22Rv1 (cell line): ENCODE measurements at regions not wholly inside any gene's neighbourhood (a gene's known extent, or its start where the extent isn't known, plus 50 kb on each side); places are given as distances from the start of the nearest gene placed in this dataset.

Experiments used
- H3K27ac ChIP-seq: fragments of 450-650 bp; 2 replicates; pipeline ENCODE4 v1.5.1; 2017
- CTCF ChIP-seq: fragments of 450-650 bp; IDR thresholded peaks from 2 replicates; pipeline ENCODE4 v1.5.1; 2017; ENCODE audit warnings: mild to moderate bottlenecking
- ZFX ChIP-seq: fragments of 450-650 bp; IDR thresholded peaks from 2 replicates; pipeline ENCODE4 v1.6.1; 2017; ENCODE audit warnings: antibody characterized with exemption, borderline replicate concordance

- H3K27ac ChIP-seq, result no peak overlapping the region
- no peak for TF ChIP-seq CTCF
- no peak for TF ChIP-seq ZFX
These were observed 107.0 kb upstream of the MTAP start for GRCh38 chr9:21695443-21695842.

GRCh38 chr9:21695874-21696341 is 106.5 kb upstream of the MTAP start:
- no peak overlapping the region for H3K27ac ChIP-seq
- TF ChIP-seq ZFX (no peak), CTCF (no peak)

GRCh38 chr9:21696411-21696871 is 106.0 kb upstream of the MTAP start:
- TF ChIP-seq CTCF, result peak; percentile 36
- no peak for TF ChIP-seq ZFX
- H3K27ac ChIP-seq, result no peak overlapping the region

GRCh38 chr9:21708260-21708711 is 94.2 kb upstream of the MTAP start:
- TF ChIP-seq ZFX (no peak), CTCF (no peak)
- H3K27ac ChIP-seq, result no peak overlapping the region

GRCh38 chr9:21708856-21709255 is 93.6 kb upstream of the MTAP start:
- TF ChIP-seq CTCF (no peak), ZFX (no peak)
- H3K27ac ChIP-seq, result no peak overlapping the region

GRCh38 chr9:21709464-21710058 is 92.9 kb upstream of the MTAP start:
- H3K27ac ChIP-seq, result no peak overlapping the region
- no peak for TF ChIP-seq ZFX
- TF ChIP-seq CTCF, result peak; percentile 92

GRCh38 chr9:21710548-21711191 is 91.8 kb upstream of the MTAP start:
- TF ChIP-seq ZFX, result no peak
- no peak for TF ChIP-seq CTCF
- H3K27ac ChIP-seq, result no peak overlapping the region
